ENCODE measurements at regions not wholly inside any gene's neighbourhood (a gene's known extent, or its start where the extent isn't known, plus 50 kb on each side); places are given as distances from the start of the nearest gene placed in this dataset.
"Not testable (repeated sequence)": the region's sequence is repeated elsewhere in the genome, so short reads cannot be mapped to it uniquely, and the experiment has no call there.

GRCh38 chr10:61040399-61041016 lies 96.5 kb upstream of the RHOBTB1 start:
- DNase-seq = no peak

GRCh38 chr10:61039868-61040267 lies 95.9 kb upstream of the RHOBTB1 start:
- no peak for DNase-seq

GRCh38 chr10:61037261-61037830 lies 93.4 kb upstream of the RHOBTB1 start:
- not testable (repeated sequence) for DNase-seq

- not testable (repeated sequence) for DNase-seq
Observed at GRCh38 chr10:61036148-61036547, 92.2 kb upstream of the RHOBTB1 start.

- DNase-seq = no peak
Observed at GRCh38 chr10:61031341-61031740, 87.4 kb upstream of the RHOBTB1 start.

GRCh38 chr10:61029411-61029810 lies 85.4 kb upstream of the RHOBTB1 start:
- DNase-seq = no peak

- DNase-seq = no peak
Observed at GRCh38 chr10:61028861-61029361, 84.9 kb upstream of the RHOBTB1 start.

- no peak for DNase-seq
Observed at GRCh38 chr10:61024856-61025201, 80.8 kb upstream of the RHOBTB1 start.

- DNase-seq = no peak
Observed at GRCh38 chr10:61024151-61024855, 80.3 kb upstream of the RHOBTB1 start.

GRCh38 chr10:61023053-61023452 lies 79.1 kb upstream of the RHOBTB1 start:
- no peak for DNase-seq

- DNase-seq = no peak
Observed at GRCh38 chr10:61021926-61022325, 77.9 kb upstream of the RHOBTB1 start.

- no peak for DNase-seq
Observed at GRCh38 chr10:61020420-61021158, 76.6 kb upstream of the RHOBTB1 start.

GRCh38 chr10:61018146-61018545 lies 74.2 kb upstream of the RHOBTB1 start:
- no peak for DNase-seq

GRCh38 chr10:61016630-61017029 lies 72.6 kb upstream of the RHOBTB1 start:
- DNase-seq = no peak

GRCh38 chr10:61016007-61016406 lies 72.0 kb upstream of the RHOBTB1 start:
- no peak for DNase-seq

GRCh38 chr10:61010863-61011262 lies 66.9 kb upstream of the RHOBTB1 start:
- no peak for DNase-seq

- DNase-seq = not testable (repeated sequence)
Observed at GRCh38 chr10:61003069-61003468, 59.1 kb upstream of the RHOBTB1 start.

GRCh38 chr10:61001731-61002122 lies 57.7 kb upstream of the RHOBTB1 start:
- no peak for DNase-seq

GRCh38 chr10:61000769-61001730 lies 57.1 kb upstream of the RHOBTB1 start:
- DNase-seq = no peak

- no peak for DNase-seq
Observed at GRCh38 chr10:60998932-60999331, 54.9 kb upstream of the RHOBTB1 start.

GRCh38 chr10:60994128-60994527 lies 50.1 kb upstream of the RHOBTB1 start:
- DNase-seq = no peak

Data from DMS153 (cell line).